ENCODE measurements at regions not wholly inside any gene's neighbourhood (a gene's known extent, or its start where the extent isn't known, plus 50 kb on each side); places are given as distances from the start of the nearest gene placed in this dataset.

- no peak for FAIRE-seq
- no peak for DNase-seq (ENCODE audit: extremely low spot score, insufficient read length, low read depth)
Observed at GRCh38 chr20:24207803-24208300, 219.3 kb upstream of the GGTLC1 start.

GRCh38 chr20:24206995-24207394 is 218.4 kb upstream of the GGTLC1 start:
- FAIRE-seq (no peak), DNase-seq (ENCODE audit: extremely low spot score, insufficient read length, low read depth) (no peak)

GRCh38 chr20:24203526-24204183 is 215.1 kb upstream of the GGTLC1 start:
- DNase-seq (ENCODE audit: extremely low spot score, insufficient read length, low read depth) (no peak), FAIRE-seq (no peak)

GRCh38 chr20:24199501-24199900 is 210.9 kb upstream of the GGTLC1 start:
- DNase-seq (ENCODE audit: extremely low spot score, insufficient read length, low read depth) (no peak), FAIRE-seq (no peak)

- FAIRE-seq (no peak), DNase-seq (ENCODE audit: extremely low spot score, insufficient read length, low read depth) (no peak)
Observed at GRCh38 chr20:24194143-24194542, 205.6 kb upstream of the GGTLC1 start.

GRCh38 chr20:24190905-24191304 is 202.3 kb upstream of the GGTLC1 start:
- no peak for DNase-seq (ENCODE audit: extremely low spot score, insufficient read length, low read depth)
- no peak for FAIRE-seq

GRCh38 chr20:24185791-24186190 is 197.2 kb upstream of the GGTLC1 start:
- FAIRE-seq: no peak
- DNase-seq (ENCODE audit: extremely low spot score, insufficient read length, low read depth): no peak

GRCh38 chr20:24181151-24181550 is 192.6 kb upstream of the GGTLC1 start:
- DNase-seq (ENCODE audit: extremely low spot score, insufficient read length, low read depth) (no peak), FAIRE-seq (no peak)

GRCh38 chr20:24169256-24169655 is 180.7 kb upstream of the GGTLC1 start:
- no peak for FAIRE-seq

GRCh38 chr20:24166412-24166811 is 177.8 kb upstream of the GGTLC1 start:
- DNase-seq (ENCODE audit: extremely low spot score, insufficient read length, low read depth): no peak
- no peak for FAIRE-seq

More at GRCh38 chr20:24169256-24169655, 180.7 kb upstream of the GGTLC1 start:
- DNase-seq (ENCODE audit: extremely low spot score, insufficient read length, low read depth): no peak

- FAIRE-seq (no peak), DNase-seq (ENCODE audit: extremely low spot score, insufficient read length, low read depth) (no peak)
Observed at GRCh38 chr20:24166123-24166381, 177.5 kb upstream of the GGTLC1 start.

- DNase-seq (ENCODE audit: extremely low spot score, insufficient read length, low read depth) (no peak), FAIRE-seq (no peak)
Observed at GRCh38 chr20:24165301-24166122, 176.9 kb upstream of the GGTLC1 start.

GRCh38 chr20:24164360-24164759 is 175.8 kb upstream of the GGTLC1 start:
- FAIRE-seq: no peak
- DNase-seq (ENCODE audit: extremely low spot score, insufficient read length, low read depth): no peak

- no peak for DNase-seq (ENCODE audit: extremely low spot score, insufficient read length, low read depth)
- FAIRE-seq: no peak
Observed at GRCh38 chr20:24163506-24163905, 174.9 kb upstream of the GGTLC1 start.

GRCh38 chr20:24160563-24161281 is 172.1 kb upstream of the GGTLC1 start:
- DNase-seq (ENCODE audit: extremely low spot score, insufficient read length, low read depth): no peak
- FAIRE-seq: peak; percentile 29

GRCh38 chr20:24158281-24158680 is 169.7 kb upstream of the GGTLC1 start:
- DNase-seq (ENCODE audit: extremely low spot score, insufficient read length, low read depth) (no peak), FAIRE-seq (no peak)

- FAIRE-seq (no peak), DNase-seq (ENCODE audit: extremely low spot score, insufficient read length, low read depth) (no peak)
Observed at GRCh38 chr20:24157213-24157612, 168.6 kb upstream of the GGTLC1 start.

GRCh38 chr20:24153101-24154040 is 164.8 kb upstream of the GGTLC1 start:
- no peak for FAIRE-seq
- DNase-seq (ENCODE audit: extremely low spot score, insufficient read length, low read depth): no peak

GRCh38 chr20:24151621-24152294 is 163.2 kb upstream of the GGTLC1 start:
- FAIRE-seq (no peak), DNase-seq (ENCODE audit: extremely low spot score, insufficient read length, low read depth) (no peak)

All from GM18507 (cell line).